Kidney capillary endothelial cell (primary cell): ENCODE measurements at regions not wholly inside any gene's neighbourhood (a gene's known extent, or its start where the extent isn't known, plus 50 kb on each side); places are given as distances from the start of the nearest gene placed in this dataset.

Experiments used
- DNase-seq: peaks from one replicate; pipeline ENCODE4 v3.0.0-alpha.2; 2018; ENCODE audit warnings: low spot score

DNA sequence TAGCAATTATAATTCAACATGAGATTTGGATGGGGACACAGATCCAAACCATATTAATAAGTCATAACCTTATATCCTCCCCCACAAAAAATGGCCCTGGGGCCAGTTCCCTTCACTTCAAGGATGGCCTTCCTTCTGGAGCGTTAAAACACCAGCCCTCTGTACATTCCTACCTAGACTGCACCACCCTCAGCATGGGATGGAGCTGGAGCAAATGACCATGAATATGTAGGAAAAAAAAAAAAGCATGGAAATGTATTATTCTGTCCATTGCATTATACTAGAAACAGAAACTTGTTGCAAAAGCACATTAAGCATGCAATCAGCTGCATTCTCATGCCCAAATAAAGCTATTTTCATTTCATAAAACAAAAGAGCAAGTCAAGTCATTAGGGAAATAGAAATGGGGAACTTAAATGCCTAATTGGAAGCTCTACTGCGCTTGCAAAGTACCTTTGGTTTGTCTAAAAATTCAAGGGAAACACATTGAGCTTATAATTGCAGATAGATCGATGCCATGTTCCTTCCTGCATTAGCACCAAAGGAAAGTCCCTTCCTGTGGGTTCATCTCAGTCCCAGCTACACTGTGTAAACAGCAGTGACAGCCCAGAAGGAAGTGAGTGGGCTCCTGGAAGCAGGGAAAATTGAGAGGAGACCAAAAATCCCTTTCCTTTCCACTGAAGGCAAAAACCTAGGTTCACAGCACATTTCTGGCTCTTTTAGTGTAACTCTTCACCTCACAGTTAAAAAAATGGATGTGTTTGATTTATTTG is 252.0 kb upstream of the KLHL29 start:
- DNase-seq, result no peak

DNA sequence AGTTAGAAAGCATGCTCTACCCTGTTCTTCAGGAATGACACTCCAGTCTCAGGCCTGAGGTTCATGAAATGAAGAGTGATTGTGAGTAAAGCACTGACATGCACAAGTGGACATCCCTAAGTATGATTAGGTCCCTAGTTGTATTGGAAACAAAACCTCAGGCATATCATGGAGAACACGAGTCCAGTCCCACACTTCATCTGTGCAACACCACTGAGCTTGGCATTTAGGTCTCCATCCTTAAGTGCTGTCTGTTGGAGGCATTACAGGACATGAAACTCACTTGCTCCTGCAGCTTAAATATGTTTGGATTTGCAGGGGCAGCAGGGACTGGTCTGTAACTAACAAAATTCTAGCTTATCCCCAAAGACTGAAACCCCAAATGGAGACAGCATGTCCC is 250.3 kb upstream of the KLHL29 start:
- no peak for DNase-seq

DNA sequence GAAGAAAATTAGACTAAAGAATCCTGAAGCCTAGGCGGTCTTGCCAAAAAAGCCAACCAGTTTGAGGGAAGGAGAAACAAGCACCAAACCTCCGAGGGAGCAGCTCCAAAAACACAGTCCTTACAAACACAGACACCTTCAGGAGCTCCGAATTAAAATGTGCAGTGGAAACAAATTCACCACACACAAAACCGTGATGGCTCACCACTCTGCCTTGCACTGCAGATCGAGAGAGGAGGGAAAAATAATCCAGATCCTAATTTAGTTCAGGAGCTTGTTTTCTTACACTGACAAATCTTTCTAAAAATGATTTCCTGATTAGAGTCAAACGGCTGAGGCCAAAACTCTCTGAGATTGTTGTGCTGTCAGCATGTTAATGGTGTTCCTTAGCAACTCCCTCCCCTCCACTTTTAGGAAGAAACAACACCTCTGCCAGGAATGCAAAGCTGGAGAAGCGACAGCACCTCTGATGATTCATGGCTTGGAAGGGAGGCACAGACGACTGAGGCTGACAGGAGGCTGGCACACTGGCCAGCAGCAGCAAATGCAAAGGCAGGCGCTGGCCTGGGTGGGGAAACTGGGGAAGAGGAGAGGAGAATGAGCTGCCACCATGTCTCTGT is 249.4 kb upstream of the KLHL29 start:
- no peak for DNase-seq

DNA sequence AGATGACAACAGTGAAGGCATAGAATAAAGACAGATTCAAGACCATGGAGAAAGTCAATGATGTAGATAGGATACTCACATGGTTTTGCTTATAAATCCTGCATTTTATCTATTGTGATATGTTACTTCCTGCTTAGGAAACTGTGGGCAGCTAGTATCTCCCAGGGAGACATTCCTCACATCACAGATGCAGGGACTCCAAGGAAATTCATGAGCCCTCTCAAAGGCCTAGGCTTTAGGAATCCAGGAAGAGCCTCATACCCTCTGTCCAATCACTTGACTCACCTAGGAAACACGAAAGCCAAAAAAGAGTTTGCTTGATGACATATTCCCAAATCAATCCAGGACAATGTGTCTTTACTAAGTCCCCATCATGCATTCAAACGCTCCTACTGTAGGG is 247.8 kb upstream of the KLHL29 start:
- DNase-seq, result no peak

DNA sequence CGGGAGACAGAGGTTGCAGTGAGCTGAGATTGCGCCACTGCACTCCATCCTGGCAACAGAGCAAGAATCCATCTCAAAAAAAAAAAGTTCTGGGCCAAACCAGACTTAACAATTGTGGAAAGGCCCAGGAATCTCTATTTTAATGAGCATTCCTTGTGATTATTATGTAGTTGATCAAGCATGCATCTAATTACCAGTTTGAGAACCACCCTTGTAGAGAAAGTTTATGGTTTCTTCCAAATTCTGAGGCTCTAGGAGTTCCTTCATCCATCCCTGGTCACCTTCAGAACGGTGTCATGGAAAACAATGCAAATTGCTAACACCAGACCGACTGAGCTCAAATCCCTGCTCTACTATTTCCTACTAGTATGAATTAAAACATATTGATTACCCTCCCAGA is 246.3 kb upstream of the KLHL29 start:
- DNase-seq, result no peak

DNA sequence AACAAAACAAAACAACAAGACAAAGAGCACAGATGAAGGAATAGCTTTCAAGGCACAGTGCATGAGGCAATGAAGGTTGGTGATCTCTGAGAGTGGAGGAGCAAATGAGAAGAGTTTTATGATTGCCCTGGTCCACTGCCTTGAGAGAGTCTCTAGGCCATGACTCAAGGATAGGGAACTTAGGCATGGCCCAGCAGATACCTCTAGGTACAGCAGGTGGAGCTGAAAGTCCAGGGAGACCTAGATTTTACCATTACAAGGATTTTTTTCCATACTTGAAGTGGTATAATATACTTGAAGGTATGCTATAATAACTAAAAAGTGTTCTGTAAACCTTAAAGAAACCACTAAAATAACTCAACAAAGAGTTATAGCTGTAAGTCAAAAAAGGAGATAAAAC is 239.5 kb upstream of the KLHL29 start:
- no peak for DNase-seq

DNA sequence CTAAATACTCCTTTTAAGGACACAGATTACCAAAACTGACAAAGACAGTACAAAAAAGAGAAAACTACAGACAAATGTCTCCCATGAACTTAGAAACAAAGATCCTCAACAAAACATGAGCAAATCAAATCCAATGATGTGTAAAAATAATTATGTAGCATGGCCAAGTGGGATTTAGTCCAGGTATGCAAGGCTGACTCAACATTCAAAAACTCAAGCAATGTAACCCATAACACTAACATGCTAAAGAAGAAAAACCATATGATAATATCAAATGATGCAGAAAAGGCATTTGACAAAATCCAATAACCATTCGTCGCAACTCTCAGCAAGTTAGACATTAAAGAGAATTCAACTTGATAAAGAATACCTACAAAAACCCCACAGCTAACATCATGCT is 239.0 kb upstream of the KLHL29 start:
- DNase-seq, result no peak

DNA sequence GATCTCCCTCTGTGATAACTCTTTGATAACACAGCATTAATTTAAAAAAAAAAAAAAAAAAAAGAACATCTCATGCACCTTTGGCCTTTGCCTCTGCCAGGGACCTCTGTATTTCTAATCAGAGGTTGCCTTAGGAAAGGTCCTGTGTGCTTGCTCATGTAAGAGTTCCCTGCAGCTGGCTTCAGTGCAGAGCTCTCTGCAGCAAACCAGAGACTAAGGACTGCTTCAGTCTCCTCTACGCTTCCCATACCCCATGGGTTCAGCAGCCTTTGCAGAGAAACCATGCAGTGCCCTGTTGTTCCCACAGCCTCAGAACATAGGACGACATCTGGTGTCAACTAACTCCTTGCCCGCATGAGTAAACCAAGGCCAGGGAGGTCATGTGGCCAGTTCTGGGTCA is 236.6 kb upstream of the KLHL29 start:
- no peak for DNase-seq

DNA sequence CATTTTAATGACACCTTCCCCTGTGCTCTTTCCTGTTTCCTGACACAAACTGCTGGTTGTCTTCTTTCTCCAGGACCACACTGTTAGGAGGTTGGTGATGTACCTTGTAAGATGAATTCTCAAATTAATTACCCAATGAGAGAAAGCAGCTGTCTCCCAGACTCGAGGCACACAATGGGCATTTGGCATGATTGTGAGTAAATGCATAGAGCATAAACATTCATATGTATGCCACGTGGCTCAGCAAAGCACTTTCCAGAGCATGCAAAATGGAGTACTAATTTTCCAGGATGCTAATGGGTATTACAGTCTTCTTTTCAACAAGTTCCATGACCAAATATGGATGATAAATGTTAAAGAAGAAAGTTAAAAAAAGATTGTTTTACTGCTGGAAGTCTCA is 235.2 kb upstream of the KLHL29 start:
- no peak for DNase-seq

DNA sequence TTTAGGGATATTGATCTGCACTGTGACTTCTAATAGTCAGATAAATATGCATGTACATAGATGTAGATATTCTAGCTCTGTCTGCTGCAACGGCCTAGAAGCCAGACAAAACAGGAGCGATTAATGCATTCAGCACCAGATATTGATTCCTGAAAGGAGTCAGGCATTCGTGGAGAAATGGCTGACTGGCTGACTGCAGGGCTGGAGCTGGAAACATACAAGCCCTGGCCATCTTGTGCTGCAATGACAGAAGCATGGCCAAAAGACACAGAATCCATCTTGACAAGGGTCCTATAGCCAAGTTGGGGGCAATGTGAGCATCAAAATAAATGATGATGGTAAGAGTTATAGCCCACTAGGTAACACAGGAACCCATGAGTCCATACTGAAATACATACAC is 231.5 kb upstream of the KLHL29 start:
- no peak for DNase-seq

DNA sequence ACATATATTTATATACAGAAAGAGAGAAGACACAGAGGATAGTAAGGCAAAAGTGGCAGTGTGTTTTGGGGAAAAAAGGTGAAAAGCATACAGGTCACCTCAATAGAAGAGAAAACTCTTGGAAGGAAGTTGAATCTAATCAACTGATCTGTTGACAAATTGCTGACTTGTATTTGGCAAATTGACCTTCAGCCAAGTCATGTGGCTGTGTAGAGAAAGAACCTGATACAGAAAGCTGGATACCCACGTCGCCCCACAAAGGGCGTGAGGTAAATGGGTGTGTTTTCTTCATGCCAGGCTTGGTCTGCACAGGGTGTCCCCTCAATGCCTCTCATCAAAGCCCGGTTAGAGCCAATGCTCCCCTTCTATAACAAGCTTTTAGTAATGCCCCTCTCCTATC is 230.0 kb upstream of the KLHL29 start:
- no peak for DNase-seq

DNA sequence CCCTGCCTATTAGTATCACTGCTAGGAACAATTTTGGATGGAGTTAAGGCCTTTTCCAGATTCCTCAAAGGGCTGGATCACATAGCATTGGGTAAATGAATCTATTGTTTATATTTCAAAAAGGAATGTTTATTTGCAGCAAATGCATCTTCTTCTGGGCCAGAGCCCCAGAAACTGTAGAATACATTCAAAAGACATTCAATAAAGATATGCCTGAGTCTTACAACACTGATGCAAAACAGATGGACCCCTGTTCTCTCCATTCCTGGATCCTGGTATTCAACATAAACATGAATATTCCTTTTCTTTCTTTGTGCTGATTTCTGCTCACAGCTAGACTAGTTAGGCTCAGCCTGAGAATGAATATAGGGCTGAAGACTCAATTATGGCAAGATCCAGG is 227.2 kb upstream of the KLHL29 start:
- DNase-seq, result no peak

DNA sequence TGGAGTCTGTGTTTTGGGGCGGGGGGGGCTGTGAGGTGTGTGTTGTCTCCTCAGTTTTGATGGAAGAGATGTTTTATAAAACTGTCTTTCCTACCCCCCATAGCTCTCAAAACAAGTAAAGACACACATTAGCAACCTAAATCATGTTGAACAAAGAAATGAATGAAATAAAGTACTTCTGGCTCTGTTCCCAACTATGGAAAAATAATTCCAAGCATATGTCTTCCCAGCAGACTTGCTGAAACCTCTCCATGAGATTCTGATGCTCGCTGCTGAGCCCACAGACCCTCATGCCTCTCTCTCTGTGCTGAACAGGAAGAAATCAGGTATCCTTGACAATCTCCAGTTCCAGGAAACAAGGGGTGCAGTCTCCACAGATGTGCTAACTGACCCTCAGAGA is 226.7 kb upstream of the KLHL29 start:
- DNase-seq, result no peak

DNA sequence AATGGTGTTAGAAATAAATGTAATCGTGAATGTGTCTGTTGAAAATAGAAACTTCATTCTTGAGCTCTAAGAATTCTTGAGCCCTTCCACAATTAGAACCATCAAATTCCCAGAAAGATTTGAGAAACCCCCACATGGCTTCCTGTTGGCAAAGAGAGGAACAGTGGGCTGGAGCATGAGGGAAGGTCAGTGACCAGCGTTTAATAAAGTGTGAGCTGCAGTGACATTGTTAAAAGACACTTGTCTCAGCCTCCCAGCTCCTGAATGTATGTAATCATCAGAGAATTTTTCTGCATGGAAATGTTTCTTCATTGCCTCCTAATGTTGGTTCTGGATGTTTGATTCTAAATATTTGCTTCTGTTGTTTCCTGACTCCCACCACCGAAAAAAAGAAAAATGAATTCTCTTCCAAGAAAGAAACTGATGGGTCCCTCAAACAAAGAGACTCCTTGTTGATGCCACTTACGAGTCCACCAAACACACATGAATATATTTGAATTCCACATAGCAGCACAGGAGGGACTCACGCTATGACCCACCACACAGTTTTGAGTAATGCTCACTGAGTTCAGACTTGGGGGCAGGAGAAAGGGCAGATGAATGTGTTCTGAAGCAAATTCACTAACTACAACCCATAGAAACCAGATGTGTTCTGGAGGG is 225.1 kb upstream of the KLHL29 start:
- DNase-seq, result no peak

DNA sequence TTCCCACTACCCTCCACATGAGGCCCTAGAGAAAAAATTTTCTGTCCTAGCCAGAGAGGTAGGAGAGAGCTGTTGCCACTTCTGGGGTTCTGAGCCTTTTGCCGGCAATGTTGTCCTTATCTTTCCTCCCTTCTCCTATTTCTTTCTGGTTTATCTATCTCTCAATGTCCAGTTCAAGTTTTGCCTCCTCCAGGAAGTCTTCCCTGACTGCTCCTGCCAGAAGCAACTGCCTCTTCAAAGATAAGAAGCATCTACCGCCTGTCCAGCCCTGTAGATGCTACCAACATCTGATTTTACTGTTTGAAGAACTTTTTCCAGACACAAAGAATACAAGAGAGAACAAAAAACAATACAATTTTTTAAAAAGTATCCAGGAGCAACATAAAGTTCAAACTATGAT is 220.8 kb upstream of the KLHL29 start:
- DNase-seq, result no peak

DNA sequence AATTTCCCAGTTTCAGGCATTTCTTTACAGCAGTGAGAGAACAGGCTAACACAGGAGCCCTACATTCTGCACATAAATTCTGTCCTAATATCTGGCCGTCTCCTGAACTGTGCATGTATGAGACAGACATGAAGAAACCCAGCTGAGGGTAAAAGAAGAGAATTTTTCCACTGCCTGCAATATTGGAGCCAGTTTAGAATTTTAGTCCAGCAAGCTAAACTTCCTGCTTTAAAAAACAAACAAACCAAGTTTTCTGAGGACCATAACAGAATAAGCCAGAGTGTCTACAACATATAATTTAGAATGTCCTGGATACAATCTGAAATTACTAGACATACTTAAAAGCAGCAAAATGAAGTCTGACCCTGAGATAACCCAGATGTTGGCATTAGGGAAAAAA is 215.1 kb upstream of the KLHL29 start:
- no peak for DNase-seq

DNA sequence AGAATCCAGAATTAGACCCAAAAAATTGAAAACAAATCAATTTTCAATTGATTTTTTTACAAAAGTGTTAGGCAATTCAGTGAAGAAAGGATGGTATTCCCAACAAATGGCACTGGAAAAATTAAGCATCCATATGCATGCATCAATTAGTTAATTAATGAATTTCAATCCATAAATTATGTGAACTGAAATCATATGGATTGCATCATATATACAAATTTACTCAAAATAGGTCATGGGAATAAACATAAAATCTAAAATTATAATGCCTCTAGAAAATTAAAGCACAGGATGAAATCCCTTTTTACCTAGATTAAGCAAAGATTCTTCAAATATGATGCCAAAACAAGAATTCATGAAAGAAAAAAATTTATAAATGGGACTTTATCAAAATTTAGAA is 213.9 kb upstream of the KLHL29 start:
- DNase-seq, result no peak

DNA sequence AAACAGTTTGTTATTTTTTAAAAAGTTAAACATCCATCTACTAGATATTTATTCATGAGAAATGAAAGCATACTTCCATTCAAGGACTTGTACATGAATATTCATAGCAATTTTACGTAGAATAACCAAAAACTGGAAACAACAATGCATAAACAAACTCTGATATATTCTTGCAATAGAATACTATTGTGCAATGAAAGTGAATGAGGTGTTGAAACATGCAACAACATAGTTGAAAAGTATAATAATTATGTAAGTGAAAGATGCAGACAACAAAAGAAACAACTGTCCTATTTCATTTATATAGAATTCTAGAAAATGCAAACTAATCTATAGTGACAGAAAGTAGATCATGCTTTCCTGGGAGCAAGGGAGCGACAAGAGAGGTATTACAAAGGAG is 206.6 kb upstream of the KLHL29 start:
- no peak for DNase-seq

DNA sequence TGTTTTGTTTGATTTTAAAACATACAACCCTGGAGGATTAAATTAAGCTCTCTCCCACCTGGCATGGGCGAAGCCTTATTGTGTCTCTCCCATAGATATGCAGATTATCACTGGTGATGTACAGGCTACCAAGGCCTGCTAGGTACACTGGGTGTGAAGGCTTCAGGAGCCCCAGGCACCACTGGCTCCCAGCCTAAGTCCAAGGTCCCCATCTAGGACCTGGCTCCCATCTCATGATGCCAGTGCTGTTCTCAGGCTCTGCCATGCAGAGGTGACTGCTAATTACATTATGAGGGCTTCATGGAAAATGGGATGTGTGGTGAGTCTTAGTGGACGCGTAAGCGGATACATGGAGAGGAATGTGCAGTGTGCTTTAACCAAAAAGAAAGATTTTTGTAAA is 201.2 kb upstream of the KLHL29 start:
- no peak for DNase-seq

DNA sequence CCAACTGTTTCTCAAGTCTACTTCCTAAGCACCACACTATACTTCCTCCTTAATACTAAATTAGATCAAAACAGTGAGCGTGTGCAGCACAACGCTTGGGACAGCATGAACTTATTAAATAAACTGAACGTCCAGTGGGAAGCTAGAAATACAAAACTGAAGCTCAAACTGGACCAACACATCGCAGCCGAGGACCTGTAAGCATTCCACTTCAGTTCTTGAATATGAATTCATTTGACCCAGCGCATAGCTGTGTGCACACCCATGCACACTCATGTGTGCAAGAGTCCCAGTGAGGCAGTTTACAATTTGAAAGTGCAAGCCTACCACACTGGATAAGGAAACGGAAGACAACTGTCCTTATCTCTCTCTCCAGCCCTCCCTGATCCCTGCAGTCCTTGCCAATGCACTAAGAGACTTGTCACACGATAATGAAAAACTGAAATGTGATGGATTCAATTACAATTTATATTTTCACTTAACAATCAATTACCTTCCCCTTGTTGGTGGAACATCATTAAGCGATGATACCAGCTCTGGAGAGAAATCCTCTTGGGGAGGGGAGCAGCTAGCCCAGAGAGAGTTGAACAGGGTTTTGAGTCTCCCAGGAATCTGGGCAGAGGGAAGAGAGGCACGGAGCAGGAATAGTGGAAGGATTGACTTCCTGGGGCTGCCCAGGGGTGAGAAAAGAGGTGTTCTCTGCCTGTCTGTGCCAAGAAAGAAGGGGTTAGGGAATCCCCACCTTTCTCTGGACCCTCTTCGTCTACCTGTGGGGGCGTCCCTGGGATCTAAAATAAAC is 186.5 kb upstream of the KLHL29 start:
- no peak for DNase-seq

DNA sequence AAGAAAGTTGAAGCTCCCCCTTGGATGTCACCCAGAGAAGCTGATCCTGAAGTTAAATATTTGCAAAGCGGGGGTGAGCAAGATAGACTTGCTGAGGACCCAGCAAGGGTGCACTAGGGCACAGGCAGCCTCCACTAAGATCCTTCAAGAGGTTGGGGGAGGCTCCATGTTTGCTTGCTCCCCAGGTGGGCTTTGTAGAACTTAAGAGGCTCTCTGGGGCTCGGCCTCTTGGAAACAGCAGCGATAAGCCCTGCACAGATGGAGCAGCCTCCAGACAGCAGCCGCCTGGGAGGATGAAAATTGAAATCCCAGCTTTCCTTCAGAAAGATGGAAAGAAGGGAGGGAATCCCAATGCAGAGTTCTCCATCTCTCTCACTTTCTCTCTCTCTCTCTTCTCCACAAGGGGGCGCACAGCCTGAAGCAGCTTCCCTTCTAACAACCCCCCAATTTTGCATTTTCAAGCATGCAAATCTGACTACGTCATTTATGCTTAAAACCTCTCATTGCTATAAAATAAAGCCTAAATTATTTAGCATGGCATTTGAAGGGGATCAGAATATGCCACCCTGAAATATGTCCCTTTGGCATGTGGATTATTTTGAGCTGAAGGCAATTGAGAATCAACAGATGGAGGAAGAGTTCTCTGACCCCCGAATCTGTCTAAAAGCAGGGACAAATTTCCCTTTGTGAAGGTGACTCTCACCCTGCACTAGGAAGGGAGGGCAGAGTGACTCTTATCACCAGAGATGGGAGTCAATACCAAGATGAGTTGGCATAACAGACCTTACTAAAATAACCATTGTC is 185.7 kb upstream of the KLHL29 start:
- no peak for DNase-seq
